Thoracic aorta (tissue), 2 donors: ENCODE measurements at regions not wholly inside any gene's neighbourhood (a gene's known extent, or its start where the extent isn't known, plus 50 kb on each side); places are given as distances from the start of the nearest gene placed in this dataset.

Experiments used
- ATAC-seq: fragments of 150-250 bp; one replicate; pipeline ENCODE4 v1.8.0; 2017; ENCODE audit warnings: low read depth; ENCODE audit not compliant: insufficient number of reproducible peaks, low FRiP score
- DNase-seq: peaks from one replicate; pipeline ENCODE4 v3.0.0-alpha.2; 2020; ENCODE audit warnings: low spot score
- H3K27ac ChIP-seq, 2 donors: fragments of 200-600 bp; sonication (generic); 1 replicate in 1 of 2; 2 replicates in 1 of 2; pipeline ENCODE4 v1.5.1; 2016; ENCODE audit warnings: mild to moderate bottlenecking in 2 of 2, moderate library complexity in 2 of 2
- H3K27me3 ChIP-seq: fragments of 200-600 bp; sonication (generic); replicated peaks from 2 replicates; pipeline ENCODE4 v1.6.0; 2016; ENCODE audit warnings: mild to moderate bottlenecking; ENCODE audit not compliant: insufficient read depth
- H3K36me3 ChIP-seq: fragments of 200-600 bp; sonication (generic); one replicate; pipeline ENCODE4 v1.5.1; 2016
- H3K4me1 ChIP-seq, 2 donors: fragments of 200-600 bp; sonication (generic); 1 replicate in 1 of 2; 2 replicates in 1 of 2; pipeline versions ENCODE4 v1.5.1 to v1.6.0; 2016; ENCODE audit warnings: low read depth in 2 of 2, mild to moderate bottlenecking in 1 of 2; ENCODE audit not compliant: control insufficient read depth in 1 of 2
- H3K4me3 ChIP-seq: fragments of 200-600 bp; sonication (generic); 2 replicates; pipeline ENCODE4 v1.5.1; 2016; ENCODE audit warnings: mild to moderate bottlenecking
- H3K9me3 ChIP-seq: fragments of 200-600 bp; sonication (generic); 2 replicates; pipeline ENCODE4 v1.5.1; 2016
- CTCF ChIP-seq: fragments of 200-600 bp; sonication (generic); IDR thresholded peaks from one replicate; pipeline ENCODE4 v1.5.1; 2019; ENCODE audit warnings: antibody characterized with exemption

- ATAC-seq (no peak), DNase-seq (no peak)
- Histone ChIP-seq H3K4me1 (peaks cover 0 to 4% of the 10 kb centered on the region in 2 donors), H3K36me3 (peaks cover 2% of the 10 kb centered on the region), H3K9me3 (no peaks in the 10 kb centered on the region), H3K4me3 (no peak overlapping the region), H3K27me3 (no peaks in the 10 kb centered on the region), H3K27ac (no peak overlapping the region)
- TF ChIP-seq CTCF, result no peak
Observed at GRCh38 chr22:26783885-26784284, 126.5 kb downstream of the MIAT start.

GRCh38 chr22:26784772-26785171 lies 127.4 kb downstream of the MIAT start:
- Histone ChIP-seq H3K27me3 (no peaks in the 10 kb centered on the region), H3K4me3 (no peak overlapping the region), H3K9me3 (no peaks in the 10 kb centered on the region), H3K27ac (no peak overlapping the region), H3K4me1 (no peaks in the 10 kb centered on the region), H3K36me3 (peaks cover 2% of the 10 kb centered on the region)
- TF ChIP-seq CTCF, result no peak
- DNase-seq (no peak), ATAC-seq (no peak)

GRCh38 chr22:26785932-26786331 lies 128.5 kb downstream of the MIAT start:
- Histone ChIP-seq H3K36me3 (peaks cover 4% of the 10 kb centered on the region), H3K9me3 (no peaks in the 10 kb centered on the region), H3K4me3 (no peak overlapping the region), H3K27me3 (no peaks in the 10 kb centered on the region), H3K27ac (no peak overlapping the region), H3K4me1 (no peaks in the 10 kb centered on the region)
- ATAC-seq (no peak), DNase-seq (no peak)
- no peak for TF ChIP-seq CTCF

- no peaks in the 10 kb centered on the region for H3K27me3 ChIP-seq
- no peak overlapping the region for H3K27ac ChIP-seq
- TF ChIP-seq CTCF, result no peak
- no peak for ATAC-seq
- peaks cover 4% of the 10 kb centered on the region for H3K36me3 ChIP-seq
- DNase-seq, result no peak
- H3K4me1 ChIP-seq, result no peaks in the 10 kb centered on the region
- no peaks in the 10 kb centered on the region for H3K9me3 ChIP-seq
- H3K4me3 ChIP-seq, result no peak overlapping the region
Observed at GRCh38 chr22:26786398-26786797, 129.0 kb downstream of the MIAT start.

GRCh38 chr22:26789951-26790350 lies 132.6 kb downstream of the MIAT start:
- Histone ChIP-seq H3K27ac (no peak overlapping the region), H3K27me3 (no peaks in the 10 kb centered on the region), H3K36me3 (peaks cover 3% of the 10 kb centered on the region), H3K4me3 (no peak overlapping the region), H3K4me1 (no peaks in the 10 kb centered on the region), H3K9me3 (no peaks in the 10 kb centered on the region)
- ATAC-seq (no peak), DNase-seq (no peak)
- TF ChIP-seq CTCF, result no peak
